IMR-90 (cell line): ENCODE measurements at regions not wholly inside any gene's neighbourhood (a gene's known extent, or its start where the extent isn't known, plus 50 kb on each side); places are given as distances from the start of the nearest gene placed in this dataset.

Source experiments
- ATAC-seq: fragments of 200-7000 bp; cut with Tn5 transposase; 2 replicates; pipeline ENCODE4 v1.9.1; 2020; ENCODE audit warnings: low read depth, mild to moderate bottlenecking, moderate library complexity
- BruUV-seq: library from RNA; stranded (reverse); fragments of 400-500 nt; replicated peaks from 2 replicates; lab custom pipeline; 2021; lab: Mats Ljungman, UMichigan
- CTCF ChIA-PET: fragments of 300-600 bp; formaldehyde crosslinking; extraction: SDS; loops from one replicate; lab custom pipeline; 2021; ENCODE audit warnings: antibody characterized with exemption; lab: Yijun Ruan, JAX
- POLR2A ChIA-PET: fragments of 300-600 bp; sonication (Branson Sonifier 250); formaldehyde crosslinking; loops from one replicate; lab custom pipeline; 2022; ENCODE audit warnings: antibody characterized with exemption; ENCODE audit not compliant: unreplicated experiment; lab: Charles Lee
- DNase-seq: peaks from one replicate; pipeline ENCODE4 v3.0.0; 2013
- H2AFZ ChIP-seq: replicated peaks from 2 replicates; pipeline ENCODE3; 2013; ENCODE audit warnings: low read length, mild to moderate bottlenecking; ENCODE audit not compliant: poor library complexity
- H2AK5ac ChIP-seq: 2 replicates; pipeline ENCODE4 v1.6.1; 2013; ENCODE audit warnings: low read depth, low read length, inconsistent platforms
- H2AK9ac ChIP-seq: replicated peaks from 2 replicates; pipeline ENCODE3; 2013; ENCODE audit warnings: mild to moderate bottlenecking, low read depth, low read length, moderate library complexity; ENCODE audit not compliant: poor library complexity
- H2BK120ac ChIP-seq: 2 replicates; pipeline ENCODE4 v1.6.1; 2013; ENCODE audit warnings: low read depth, low read length, inconsistent platforms
- H2BK15ac ChIP-seq: 3 replicates; pipeline ENCODE4 v1.6.1; 2013; ENCODE audit warnings: low read depth, low read length, inconsistent platforms
- H2BK20ac ChIP-seq: 2 replicates; pipeline ENCODE4 v1.6.1; 2013; ENCODE audit warnings: low read depth, mild to moderate bottlenecking, inconsistent platforms, low read length, moderate library complexity
- H2BK5ac ChIP-seq: 2 replicates; pipeline ENCODE4 v1.6.1; 2013; ENCODE audit warnings: mild to moderate bottlenecking, low read depth, low read length, inconsistent platforms; ENCODE audit not compliant: poor library complexity, severe bottlenecking
- H3K14ac ChIP-seq: replicated peaks from 2 replicates; pipeline ENCODE4 v1.6.1; 2013; ENCODE audit warnings: low read depth, low read length, inconsistent platforms
- H3K18ac ChIP-seq: 2 replicates; pipeline ENCODE4 v1.6.1; 2013; ENCODE audit warnings: low read depth, low read length, control low read depth
- H3K23ac ChIP-seq: 2 replicates; pipeline ENCODE4 v1.6.1; 2013; ENCODE audit warnings: low read depth, low read length, inconsistent platforms
- H3K27ac ChIP-seq: 2 replicates; pipeline ENCODE4 v1.5.1; 2013; ENCODE audit warnings: mild to moderate bottlenecking, control low read depth, low read length; ENCODE audit not compliant: insufficient read depth
- H3K27me3 ChIP-seq: 2 replicates; pipeline ENCODE4 v1.6.1; 2013; ENCODE audit warnings: low read length; ENCODE audit not compliant: control insufficient read depth, insufficient read depth
- H3K36me3 ChIP-seq: 2 replicates; pipeline ENCODE4 v1.6.1; 2013; ENCODE audit warnings: low read length, mixed read lengths; ENCODE audit not compliant: control insufficient read depth, insufficient read depth
- H3K4ac ChIP-seq: 2 replicates; pipeline ENCODE4 v1.6.1; 2013; ENCODE audit warnings: low read depth, low read length, inconsistent platforms
- H3K4me1 ChIP-seq: 2 replicates; pipeline ENCODE4 v1.6.1; 2013; ENCODE audit warnings: low read length, mixed read lengths; ENCODE audit not compliant: control insufficient read depth, insufficient read depth
- H3K4me2 ChIP-seq: 2 replicates; pipeline ENCODE4 v1.6.1; 2013; ENCODE audit warnings: low read depth, mild to moderate bottlenecking, control low read depth, low read length, moderate library complexity
- H3K4me3 ChIP-seq: 2 replicates; pipeline ENCODE4 v1.5.1; 2013; ENCODE audit warnings: low read depth, mild to moderate bottlenecking, control low read depth, low read length, moderate library complexity; ENCODE audit not compliant: insufficient read depth
- H3K56ac ChIP-seq: 2 replicates; pipeline ENCODE4 v1.6.1; 2013; ENCODE audit warnings: low read length, inconsistent platforms; ENCODE audit not compliant: insufficient read depth; ENCODE audit errors: extremely low read depth
- H3K79me1 ChIP-seq, 2 experiments: 2 replicates each; pipeline ENCODE4 v1.6.1; 2013; ENCODE audit warnings: low read length in 2 of 2, inconsistent platforms in 1 of 2, low read depth in 1 of 2
- H3K9ac ChIP-seq: 2 replicates; pipeline ENCODE4 v1.6.1; 2013; ENCODE audit warnings: low read depth, low read length, control low read depth
- H3K9me1 ChIP-seq: 2 replicates; pipeline ENCODE4 v1.6.1; 2013; ENCODE audit warnings: low read length, inconsistent platforms; ENCODE audit not compliant: insufficient read depth
- H3K9me3 ChIP-seq: 2 replicates; pipeline ENCODE4 v1.6.1; 2013; ENCODE audit warnings: low read length; ENCODE audit not compliant: control insufficient read depth, insufficient read depth
- H4K20me1 ChIP-seq: 2 replicates; pipeline ENCODE4 v1.6.1; 2013; ENCODE audit warnings: low read length, inconsistent platforms; ENCODE audit not compliant: insufficient read depth
- H4K5ac ChIP-seq: 2 replicates; pipeline ENCODE4 v1.6.1; 2013; ENCODE audit warnings: mild to moderate bottlenecking, low read depth, low read length, control low read depth
- H4K8ac ChIP-seq, 2 experiments: 2 replicates each; pipeline ENCODE4 v1.6.1; 2013; ENCODE audit warnings: low read depth in 2 of 2, low read length in 2 of 2, control low read depth in 1 of 2, inconsistent platforms in 1 of 2
- H4K91ac ChIP-seq: 2 replicates; pipeline ENCODE4 v1.6.1; 2013; ENCODE audit warnings: low read depth, low read length, inconsistent platforms; ENCODE audit not compliant: insufficient read depth
- POLR2A ChIP-seq: IDR thresholded peaks from 2 replicates; pipeline ENCODE4 v1.6.1; 2012; ENCODE audit warnings: mild to moderate bottlenecking, low read depth, low read length
- RCOR1 ChIP-seq: IDR thresholded peaks from 2 replicates; pipeline ENCODE4 v1.6.1; 2012; ENCODE audit warnings: mild to moderate bottlenecking, low read length, improper control_type of control experiment; ENCODE audit not compliant: insufficient replicate concordance
- SMC3 ChIP-seq: fragments of 150-350 bp; IDR thresholded peaks from 2 replicates; pipeline ENCODE4 v1.6.1; 2016; ENCODE audit warnings: low read depth, mild to moderate bottlenecking, antibody characterized with exemption, low read length, moderate library complexity
- WGBS, 2 experiments: methylation state at CpG; one replicate each; pipeline versions ENCODE4 v1.1.5 to v1.1.7; 2013; ENCODE audit warnings: missing lambda C conversion rate in 2 of 2; ENCODE audit not compliant: insufficient read length in 1 of 2; ENCODE audit errors: extremely low coverage in 2 of 2; 5-methylcytosine and 5-hydroxymethylcytosine counted together
- dilution Hi-C: fragments of 300-500 bp; cut with HindIII; formaldehyde crosslinking; loops from one replicate; pipeline ENCODE4 v1.14.3; 2018; ENCODE audit warnings: low sequenced_read_pairs; ENCODE audit not compliant: unreplicated experiment
- in situ Hi-C: fragments of 300-500 bp; cut with MboI; formaldehyde crosslinking; loops from 3 replicates; pipeline ENCODE4 v1.14.3; 2019; ENCODE audit warnings: low sequenced_read_pairs, inconsistent platforms, mixed read lengths
- intact Hi-C: fragments of 100-400 bp; cut with micrococcal nuclease; formaldehyde crosslinking; loops from 2 replicates; pipeline ENCODE4 v1.10.0; 2022

- Histone ChIP-seq H3K79me1 (no peaks in the 10 kb centered on the region), H3K4ac (no peak overlapping the region), H4K8ac (no peak overlapping the region), H3K23ac (no peak overlapping the region), H2AK5ac (no peak overlapping the region), H3K18ac (no peak overlapping the region), H4K91ac (no peak overlapping the region), H3K56ac (no peak overlapping the region), H3K4me3 (no peak overlapping the region), H3K4me1 (no peaks in the 10 kb centered on the region), H3K9ac (no peak overlapping the region), H2BK120ac (no peak overlapping the region), H3K27me3 (no peaks in the 10 kb centered on the region), H3K4me2 (no peak overlapping the region), H2BK15ac (no peak overlapping the region), H3K9me1 (no peaks in the 10 kb centered on the region), H2BK20ac (no peak overlapping the region), H2AFZ (no peak overlapping the region), H2AK9ac (no peak overlapping the region), H3K36me3 (no peaks in the 10 kb centered on the region), H2BK5ac (no peak overlapping the region), H4K20me1 (no peaks in the 10 kb centered on the region), H3K9me3 (no peaks in the 10 kb centered on the region), H3K14ac (no peak overlapping the region), H3K27ac (no peak overlapping the region), H4K5ac (no peak overlapping the region)
- ChIA-PET CTCF (no interaction called here), POLR2A (no interaction called here)
- no peak for DNase-seq
- ATAC-seq, result no peak
- dilution Hi-C loops, result no loop called here
- TF ChIP-seq POLR2A (no peak), RCOR1 (no peak), SMC3 (no peak)
- BruUV-seq, result no TSS peak
- in situ Hi-C loops, result no loop called here
- intact Hi-C loops, result no loop called here
- no CpG with 5 or more reads among the region's 2 CpGs for WGBS, 2 experiments
These were observed 200.5 kb upstream of the CNR1 start for GRCh38 chr6:88366672-88367071.
